ENCODE measurements at regions not wholly inside any gene's neighbourhood (a gene's known extent, or its start where the extent isn't known, plus 50 kb on each side); places are given as distances from the start of the nearest gene placed in this dataset.

DNA sequence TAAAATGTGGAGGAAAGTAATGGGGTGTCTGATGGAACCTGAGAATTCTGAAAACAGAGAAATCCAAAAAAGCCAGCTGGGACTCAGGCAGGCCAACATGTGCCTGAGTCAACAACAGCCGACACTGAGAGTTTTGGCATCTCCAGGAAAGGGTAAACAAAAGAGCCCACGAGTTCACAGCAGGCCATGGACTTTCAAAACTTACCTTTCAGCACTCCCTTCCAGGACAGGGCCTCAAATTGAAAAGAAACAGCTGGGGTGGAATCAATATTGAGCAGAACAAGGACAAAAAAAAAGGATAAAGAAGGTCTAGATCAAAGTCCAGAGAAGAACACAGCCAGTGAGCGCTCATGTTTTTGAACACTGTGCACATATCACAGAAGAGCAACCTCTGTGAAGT lies 735.4 kb upstream of the GRM7 start:
- Histone ChIP-seq H3K27ac (no peak overlapping the region), H3K36me3 (ENCODE audit: low read depth, missing control alignments) (no peaks in the 10 kb centered on the region), H3K4me1 (no peaks in the 10 kb centered on the region), H3K9me3 (no peaks in the 10 kb centered on the region), H3K27me3 (no peaks in the 10 kb centered on the region), H3K4me3 (no peak overlapping the region)
- WGBS, 2 donors: 48 to 60% methylated on average over 3 of the region's 3 CpGs
- intact Hi-C loops (cut with DNase I; ENCODE audit: low total_unique reads): no loop called here
- no peak for DNase-seq
- no peak for TF ChIP-seq POLR2A (IDR thresholded peaks at IDR 0.05)
- TF ChIP-seq, protein P1, sequence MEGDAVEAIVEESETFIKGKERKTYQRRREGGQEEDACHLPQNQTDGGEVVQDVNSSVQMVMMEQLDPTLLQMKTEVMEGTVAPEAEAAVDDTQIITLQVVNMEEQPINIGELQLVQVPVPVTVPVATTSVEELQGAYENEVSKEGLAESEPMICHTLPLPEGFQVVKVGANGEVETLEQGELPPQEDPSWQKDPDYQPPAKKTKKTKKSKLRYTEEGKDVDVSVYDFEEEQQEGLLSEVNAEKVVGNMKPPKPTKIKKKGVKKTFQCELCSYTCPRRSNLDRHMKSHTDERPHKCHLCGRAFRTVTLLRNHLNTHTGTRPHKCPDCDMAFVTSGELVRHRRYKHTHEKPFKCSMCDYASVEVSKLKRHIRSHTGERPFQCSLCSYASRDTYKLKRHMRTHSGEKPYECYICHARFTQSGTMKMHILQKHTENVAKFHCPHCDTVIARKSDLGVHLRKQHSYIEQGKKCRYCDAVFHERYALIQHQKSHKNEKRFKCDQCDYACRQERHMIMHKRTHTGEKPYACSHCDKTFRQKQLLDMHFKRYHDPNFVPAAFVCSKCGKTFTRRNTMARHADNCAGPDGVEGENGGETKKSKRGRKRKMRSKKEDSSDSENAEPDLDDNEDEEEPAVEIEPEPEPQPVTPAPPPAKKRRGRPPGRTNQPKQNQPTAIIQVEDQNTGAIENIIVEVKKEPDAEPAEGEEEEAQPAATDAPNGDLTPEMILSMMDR (IDR thresholded peaks at IDR 0.05): no peak

DNA sequence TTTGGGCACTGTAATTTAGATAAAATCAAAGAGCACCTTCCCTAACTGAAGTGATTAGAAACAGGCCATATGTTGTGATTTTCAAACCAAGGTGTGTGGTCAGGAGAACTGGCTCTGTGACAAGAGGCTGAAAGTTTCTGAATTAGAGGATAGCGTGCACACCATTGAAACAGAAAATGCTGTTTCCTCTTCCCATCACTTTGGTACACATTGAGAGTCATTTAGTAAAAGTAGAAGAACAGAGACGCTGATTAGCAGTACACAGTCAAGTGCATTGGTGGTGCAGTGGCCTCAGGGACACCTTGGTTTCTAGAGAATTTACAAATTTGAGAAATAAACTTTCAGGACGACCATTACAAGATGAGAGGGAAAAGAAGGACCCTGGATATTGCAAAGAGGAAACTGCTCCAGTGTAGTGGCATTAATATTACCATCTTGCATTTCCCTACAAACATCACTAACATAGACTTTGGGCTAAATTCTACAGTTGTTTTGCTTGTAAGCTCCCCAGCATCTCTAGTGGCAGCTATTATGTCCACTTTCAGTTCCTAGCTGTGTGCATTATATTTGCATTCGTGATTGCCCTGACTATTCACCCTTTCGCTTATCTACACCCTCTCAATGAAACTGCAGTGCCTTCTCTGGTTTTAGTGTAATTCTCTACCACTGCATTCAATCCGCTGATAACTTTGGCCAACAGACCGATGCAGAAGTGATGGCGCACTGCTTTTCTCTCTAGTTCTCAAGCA lies 728.1 kb upstream of the GRM7 start:
- Histone ChIP-seq H3K4me1 (no peaks in the 10 kb centered on the region), H3K27me3 (no peaks in the 10 kb centered on the region), H3K4me3 (no peak overlapping the region), H3K27ac (no peak overlapping the region), H3K9me3 (no peaks in the 10 kb centered on the region), H3K36me3 (ENCODE audit: low read depth, missing control alignments) (no peaks in the 10 kb centered on the region)
- WGBS, 2 donors: 84 to 85% methylated on average over 8 of the region's 8 CpGs
- no peak for DNase-seq
- intact Hi-C loops (cut with DNase I; ENCODE audit: low total_unique reads): no loop called here
- no peak for TF ChIP-seq POLR2A (IDR thresholded peaks at IDR 0.05)
- TF ChIP-seq, protein P1 (IDR thresholded peaks at IDR 0.05): no peak

DNA sequence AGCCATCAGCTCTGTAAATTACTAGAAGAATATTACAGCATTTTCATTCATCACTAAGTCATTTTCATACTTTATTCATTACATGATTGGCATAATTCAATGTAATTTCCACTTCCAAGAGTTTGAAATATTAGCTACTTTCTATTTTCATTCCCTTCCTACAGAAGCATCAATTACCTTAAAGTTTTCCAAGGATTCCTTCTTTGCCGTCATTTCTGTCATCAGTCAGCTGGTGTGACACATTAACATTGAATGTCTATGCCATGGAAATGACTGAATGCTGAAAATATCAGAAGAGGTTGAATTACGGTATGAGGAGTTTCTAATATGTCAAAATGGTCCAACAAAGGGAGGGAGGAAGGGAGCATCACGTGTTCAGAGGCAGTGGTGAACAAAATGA lies 718.2 kb upstream of the GRM7 start:
- no peak overlapping the region for H3K4me3 ChIP-seq
- no peaks in the 10 kb centered on the region for H3K9me3 ChIP-seq
- DNase-seq: no peak
- no peaks in the 10 kb centered on the region for H3K36me3 ChIP-seq (ENCODE audit: low read depth, missing control alignments)
- H3K27me3 ChIP-seq: no peaks in the 10 kb centered on the region
- intact Hi-C loops (cut with DNase I; ENCODE audit: low total_unique reads): no loop called here
- H3K27ac ChIP-seq: no peak overlapping the region
- H3K4me1 ChIP-seq: no peaks in the 10 kb centered on the region
- WGBS, 2 donors: 84 to 85% methylated on average over 3 of the region's 3 CpGs
- no peak for TF ChIP-seq POLR2A (IDR thresholded peaks at IDR 0.05)
- TF ChIP-seq, protein P1 (IDR thresholded peaks at IDR 0.05): no peak

DNA sequence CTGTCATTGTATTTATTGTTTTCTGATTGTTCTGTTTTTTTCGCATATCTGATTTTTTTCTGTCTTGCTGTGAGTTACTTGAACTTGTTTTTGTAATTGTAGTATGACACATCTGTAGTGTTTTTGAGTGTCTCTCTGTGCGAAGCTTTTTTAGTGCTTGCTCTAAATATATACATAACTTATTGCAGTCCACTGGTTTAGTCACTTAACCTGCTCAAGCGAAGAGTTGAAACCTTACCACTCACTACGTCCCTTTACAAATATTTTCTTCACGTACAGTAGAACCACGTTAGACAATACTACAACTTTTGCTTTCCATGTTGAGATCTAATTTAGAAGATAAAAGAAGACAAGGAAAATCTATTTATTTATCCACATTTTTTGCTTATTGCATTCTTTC lies 713.0 kb upstream of the GRM7 start:
- H3K36me3 ChIP-seq (ENCODE audit: low read depth, missing control alignments): no peaks in the 10 kb centered on the region
- H3K9me3 ChIP-seq: no peaks in the 10 kb centered on the region
- 93 to 96% methylated on average over 6 of the region's 6 CpGs for whole genome bisulfite sequencing, 2 donors
- intact Hi-C loops (cut with DNase I; ENCODE audit: low total_unique reads): no loop called here
- no peak overlapping the region for H3K27ac ChIP-seq
- no peaks in the 10 kb centered on the region for H3K27me3 ChIP-seq
- H3K4me1 ChIP-seq: no peaks in the 10 kb centered on the region
- no peak for TF ChIP-seq POLR2A (IDR thresholded peaks at IDR 0.05)
- TF ChIP-seq, protein P1 (IDR thresholded peaks at IDR 0.05): no peak
- no peak overlapping the region for H3K4me3 ChIP-seq
- no peak for DNase-seq

All from testis (tissue), 2 donors.